HepG2 (cell line): ENCODE measurements at regions not wholly inside any gene's neighbourhood (a gene's known extent, or its start where the extent isn't known, plus 50 kb on each side); places are given as distances from the start of the nearest gene placed in this dataset.

ENCODE experiments used
- ATAC-seq: fragments of 200-7000 bp; cut with Tn5 transposase; 3 replicates; pipeline ENCODE4 v1.9.1; 2020; ENCODE audit warnings: mild to moderate bottlenecking, moderate library complexity
- BruUV-seq: library from RNA; stranded (reverse); fragments of 400-500 nt; replicated peaks from 2 replicates; lab custom pipeline; 2021; lab: Mats Ljungman, UMichigan
- CTCF ChIA-PET: fragments of 300-600 bp; formaldehyde crosslinking; extraction: SDS; loops from one replicate; lab custom pipeline; 2021; ENCODE audit warnings: low total read pairs, inconsistent platforms, low intra/inter-chr PET ratio; lab: Yijun Ruan, JAX
- POLR2A ChIA-PET: fragments of 350-600 bp; sonication (Branson Sonifier 250); formaldehyde crosslinking; loops from one replicate; lab custom pipeline; 2020; ENCODE audit warnings: antibody characterized with exemption, inconsistent platforms; lab: Yijun Ruan, JAX
- DNase-seq: peaks from one replicate; pipeline ENCODE4 v3.0.0-alpha.2; 2015; ENCODE audit warnings: low spot score
- FAIRE-seq: peaks from 3 replicates; lab custom pipeline; 2011; peaks lifted over from hg19 to GRCh38; lab: Jason Lieb, UNC
- H2AFZ ChIP-seq: one replicate; pipeline ENCODE4 v1.6.1; 2011; ENCODE audit warnings: low read length, inconsistent platforms
- H3K27ac ChIP-seq: fragments of 300-600 bp; 3 replicates; pipeline ENCODE4 v1.8.0; 2011; ENCODE audit warnings: mixed run types, mild to moderate bottlenecking, mixed read lengths, low read length, inconsistent platforms; ENCODE audit not compliant: insufficient read depth; ENCODE audit errors: extremely low read length
- H3K27me3 ChIP-seq, 2 experiments: fragments of 200-600 bp in 1 of 2; 2 replicates in 1 of 2; 3 replicates in 1 of 2; pipeline versions ENCODE4 v1.6.0 to v1.8.0; 2011; ENCODE audit warnings: low read length in 2 of 2, mild to moderate bottlenecking in 2 of 2, moderate library complexity in 2 of 2, inconsistent platforms in 1 of 2; ENCODE audit not compliant: insufficient read depth in 2 of 2, control insufficient read depth in 1 of 2
- H3K36me3 ChIP-seq, 2 experiments: fragments of 200-600 bp in 1 of 2; replicated peaks in 1 of 2; 2 replicates in 1 of 2; 3 replicates in 1 of 2; pipeline versions ENCODE4 v1.5.1 to v1.8.0; 2011; ENCODE audit warnings: low read length in 2 of 2, inconsistent platforms in 1 of 2; ENCODE audit not compliant: insufficient read depth in 2 of 2, control insufficient read depth in 1 of 2
- H3K4me1 ChIP-seq: 2 replicates; pipeline ENCODE4 v1.5.1; 2012; ENCODE audit warnings: low read length, inconsistent platforms; ENCODE audit not compliant: insufficient read depth
- H3K4me2 ChIP-seq: 2 replicates; pipeline ENCODE4 v1.6.0; 2011; ENCODE audit warnings: low read depth, low read length, inconsistent platforms
- H3K4me3 ChIP-seq, 3 experiments: fragments of 200-600 bp in 1 of 3; sonication (generic), shearing (Covaris generic) in 1 of 3; replicated peaks in 1 of 3; 2 replicates each; pipeline ENCODE4 v1.5.1; 2011 to 2016; ENCODE audit warnings: low read length in 3 of 3, inconsistent platforms in 2 of 3, low read depth in 2 of 3, mild to moderate bottlenecking in 2 of 3, control low read depth in 1 of 3, mixed read lengths in 1 of 3; ENCODE audit not compliant: insufficient read depth in 1 of 3
- H3K79me2 ChIP-seq: one replicate; pipeline ENCODE4 v1.6.1; 2011; ENCODE audit warnings: low read length, inconsistent platforms; ENCODE audit not compliant: insufficient read depth
- H3K9ac ChIP-seq: 2 replicates; pipeline ENCODE4 v1.6.0; 2011; ENCODE audit warnings: mild to moderate bottlenecking, low read depth, low read length, inconsistent platforms; ENCODE audit not compliant: insufficient read depth
- H3K9me3 ChIP-seq: 2 replicates; pipeline ENCODE4 v1.5.1; 2012; ENCODE audit warnings: mild to moderate bottlenecking, low read length
- H4K20me1 ChIP-seq: 2 replicates; pipeline ENCODE4 v1.6.0; 2011; ENCODE audit warnings: inconsistent platforms, mild to moderate bottlenecking, low read length, moderate library complexity; ENCODE audit not compliant: insufficient read depth
- EZH2 ChIP-seq: conservative IDR thresholded peaks from 2 replicates; pipeline ENCODE4 v1.6.1; 2012; ENCODE audit warnings: mild to moderate bottlenecking, low read depth, low read length, moderate library complexity
- MIER2 ChIP-seq: IDR thresholded peaks from 2 replicates; pipeline ENCODE4 v1.6.1; 2016; ENCODE audit warnings: missing biosample characterization, missing genetic modification reagents
- SP1 ChIP-seq, 2 experiments: fragments of 450-650 bp in 1 of 2; sonication (generic) in 1 of 2; formaldehyde crosslinking in 1 of 2; IDR thresholded peaks; 2 replicates each; pipeline versions ENCODE4 v1.4.0 to v1.6.1; 2016 to 2020; ENCODE audit warnings: missing genetic modification reagents in 1 of 2
- WGBS: methylation state at CpG from one replicate; pipeline ENCODE4 v1.1.6; 2017; ENCODE audit warnings: low lambda C conversion rate; 5-methylcytosine and 5-hydroxymethylcytosine counted together
- in situ Hi-C: cut with HindIII; loops from 2 replicates; pipeline ENCODE4 v1.10.0; 2017; ENCODE audit warnings: low pct_unique_long_range_greater_than_20kb; ENCODE audit not compliant: extremely low pct_ligation_motif_present
- intact Hi-C: fragments of 100-400 bp; cut with micrococcal nuclease; formaldehyde crosslinking; loops from one replicate; pipeline ENCODE4 v1.10.0; 2022; ENCODE audit not compliant: unreplicated experiment
- TF ChIP-seq, protein P1 (sequence below): sonication (generic); formaldehyde crosslinking; IDR thresholded peaks from 2 replicates; pipeline ENCODE4 v1.9.0; 2022; ENCODE audit warnings: missing genetic modification reagents, mild to moderate bottlenecking, borderline replicate concordance

DNA sequence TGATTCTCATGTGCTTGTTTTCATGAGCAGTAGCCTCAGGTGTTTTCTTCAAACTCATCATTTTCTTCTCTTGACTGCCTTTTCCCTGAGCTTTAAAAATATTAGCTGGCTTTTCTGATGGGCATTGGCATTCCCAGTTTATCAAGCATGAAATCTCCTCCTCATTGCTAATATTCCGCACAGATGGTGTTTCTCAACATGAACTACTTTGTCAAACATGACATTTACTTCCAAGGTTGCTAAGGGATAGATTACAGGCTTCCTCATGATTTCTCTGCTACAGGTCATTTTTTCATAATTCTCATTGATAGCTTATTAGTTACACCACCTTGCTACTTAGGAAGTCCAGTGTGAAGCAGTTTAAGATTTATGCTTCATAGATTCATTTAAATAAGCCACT is 1116.9 kb upstream of the CNTNAP5 start (continued):
- no peak for TF ChIP-seq SP1 (IDR thresholded peaks at IDR 0.05)
- no peak for TF ChIP-seq SP1 (CRISPR knock-in tag; IDR thresholded peaks at IDR 0.05)
- TF ChIP-seq EZH2, result no peak

DNA sequence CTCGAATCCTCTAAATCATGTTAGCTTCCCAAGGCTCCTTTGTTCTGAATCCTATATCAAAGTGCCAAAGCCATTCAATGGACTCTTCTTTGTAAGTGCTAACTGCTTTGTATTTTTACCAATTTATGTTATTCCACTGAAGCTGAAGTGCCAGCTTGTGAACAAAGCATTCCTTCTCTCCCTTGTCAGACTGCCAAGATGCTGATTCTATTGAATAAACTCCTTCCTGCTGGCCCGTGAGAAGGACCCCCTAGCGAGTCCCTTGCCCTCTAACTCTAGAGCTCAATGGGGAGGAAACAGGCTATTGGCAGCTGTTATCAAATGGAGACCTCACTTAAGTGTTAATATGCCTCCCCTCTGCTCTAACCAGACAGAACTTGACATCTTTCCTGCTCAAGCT is 1097.9 kb upstream of the CNTNAP5 start:
- ATAC-seq (no peak), DNase-seq (no peak), FAIRE-seq (no peak)
- no peak overlapping the region for H3K4me2 ChIP-seq
- H3K36me3 ChIP-seq, result no peaks in the 10 kb centered on the region
- no peaks in the 10 kb centered on the region for H4K20me1 ChIP-seq
- H3K27ac ChIP-seq, result no peak overlapping the region
- no peak overlapping the region for H2AFZ ChIP-seq
- BruUV-seq, result no TSS peak
- intact Hi-C loops (no loop called here), in situ Hi-C loops (no loop called here)
- H3K4me3 ChIP-seq, result no peak overlapping the region
- H3K27me3 ChIP-seq, result no peaks in the 10 kb centered on the region
- no peaks in the 10 kb centered on the region for H3K4me1 ChIP-seq
- TF ChIP-seq, protein P1, sequence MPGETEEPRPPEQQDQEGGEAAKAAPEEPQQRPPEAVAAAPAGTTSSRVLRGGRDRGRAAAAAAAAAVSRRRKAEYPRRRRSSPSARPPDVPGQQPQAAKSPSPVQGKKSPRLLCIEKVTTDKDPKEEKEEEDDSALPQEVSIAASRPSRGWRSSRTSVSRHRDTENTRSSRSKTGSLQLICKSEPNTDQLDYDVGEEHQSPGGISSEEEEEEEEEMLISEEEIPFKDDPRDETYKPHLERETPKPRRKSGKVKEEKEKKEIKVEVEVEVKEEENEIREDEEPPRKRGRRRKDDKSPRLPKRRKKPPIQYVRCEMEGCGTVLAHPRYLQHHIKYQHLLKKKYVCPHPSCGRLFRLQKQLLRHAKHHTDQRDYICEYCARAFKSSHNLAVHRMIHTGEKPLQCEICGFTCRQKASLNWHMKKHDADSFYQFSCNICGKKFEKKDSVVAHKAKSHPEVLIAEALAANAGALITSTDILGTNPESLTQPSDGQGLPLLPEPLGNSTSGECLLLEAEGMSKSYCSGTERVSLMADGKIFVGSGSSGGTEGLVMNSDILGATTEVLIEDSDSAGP (CRISPR knock-in tag), result no peak
- TF ChIP-seq MIER2, result no peak
- no peaks in the 10 kb centered on the region for H3K79me2 ChIP-seq
- H3K9me3 ChIP-seq, result peaks cover 50% of the 10 kb centered on the region
- ChIA-PET POLR2A (no interaction called here), CTCF (no interaction called here)
- no peak overlapping the region for H3K9ac ChIP-seq
- 3% methylated on average over 3 of the region's 3 CpGs for WGBS
